Neural crest cell (in vitro differentiated cells): ENCODE measurements at regions not wholly inside any gene's neighbourhood (a gene's known extent, or its start where the extent isn't known, plus 50 kb on each side); places are given as distances from the start of the nearest gene placed in this dataset.

Experiments used
- DNase-seq: peaks from one replicate; pipeline ENCODE4 v3.0.0; 2021; ENCODE audit warnings: low read depth, mixed read lengths, low spot score
- H3K27ac Mint-ChIP-seq: one replicate; pipeline ENCODE4 v1.8.0; 2021; ENCODE audit warnings: mild to moderate bottlenecking, mixed read lengths; ENCODE audit not compliant: unreplicated experiment
- H3K27me3 Mint-ChIP-seq: 2 replicates; pipeline ENCODE4 v1.8.0; 2021; ENCODE audit warnings: low read depth, mild to moderate bottlenecking, mixed read lengths
- H3K36me3 Mint-ChIP-seq: 2 replicates; pipeline ENCODE4 v1.8.0; 2021; ENCODE audit warnings: low read depth, mild to moderate bottlenecking, mixed read lengths
- H3K4me1 Mint-ChIP-seq: 2 replicates; pipeline ENCODE4 v1.8.0; 2021; ENCODE audit warnings: mixed read lengths
- H3K4me3 Mint-ChIP-seq: one replicate; pipeline ENCODE4 v1.8.0; 2021; ENCODE audit warnings: mild to moderate bottlenecking, mixed read lengths
- H3K9me3 Mint-ChIP-seq: 2 replicates; pipeline ENCODE4 v1.8.0; 2021; ENCODE audit warnings: mixed read lengths
- CTCF ChIP-seq: fragments of 200-600 bp; sonication (generic); conservative IDR thresholded peaks from 2 replicates; pipeline ENCODE4 v1.5.0; 2021; ENCODE audit warnings: antibody characterized with exemption, mild to moderate bottlenecking

- no peak overlapping the region for H3K4me3 Mint-ChIP-seq
- peaks cover 36% of the 10 kb centered on the region for H3K27me3 Mint-ChIP-seq
- no peak overlapping the region for H3K27ac Mint-ChIP-seq
- peaks cover 7% of the 10 kb centered on the region for H3K9me3 Mint-ChIP-seq
- peaks cover 12% of the 10 kb centered on the region for H3K4me1 Mint-ChIP-seq
- no peak for DNase-seq
- peaks cover 2% of the 10 kb centered on the region for H3K36me3 Mint-ChIP-seq
- no peak for TF ChIP-seq CTCF
Measured at GRCh38 chr16:9682320-9682719, 499.9 kb downstream of the GRIN2A start.

DNA sequence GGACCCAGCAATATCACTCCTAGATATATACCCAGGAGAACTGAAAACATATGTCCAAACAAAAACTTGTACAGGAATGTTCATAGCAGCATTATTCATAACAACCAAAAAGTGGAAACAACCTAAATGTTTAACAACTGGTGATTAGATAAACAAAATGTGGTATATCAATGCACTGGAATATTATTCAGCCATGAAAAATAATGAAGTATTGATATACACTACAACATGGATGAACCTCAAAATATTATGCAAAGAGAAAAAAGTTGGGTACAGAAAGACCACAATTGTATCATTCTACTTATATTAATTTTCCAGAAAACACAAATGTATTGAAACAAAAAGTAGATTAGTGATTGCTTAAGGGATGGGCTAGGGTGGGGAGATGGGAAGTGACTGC is 498.6 kb downstream of the GRIN2A start:
- Mint-ChIP-seq H3K36me3 (peaks cover 2% of the 10 kb centered on the region), H3K9me3 (peaks cover 7% of the 10 kb centered on the region), H3K27ac (no peak overlapping the region), H3K27me3 (peaks cover 29% of the 10 kb centered on the region), H3K4me3 (no peak overlapping the region), H3K4me1 (peaks cover 10% of the 10 kb centered on the region)
- DNase-seq = no peak
- TF ChIP-seq CTCF = no peak

GRCh38 chr16:9687737-9688319 is 494.4 kb downstream of the GRIN2A start:
- Mint-ChIP-seq H3K4me3 (no peak overlapping the region), H3K27ac (no peak overlapping the region), H3K36me3 (peaks cover 2% of the 10 kb centered on the region), H3K27me3 (peaks cover 11% of the 10 kb centered on the region), H3K9me3 (peaks cover 7% of the 10 kb centered on the region), H3K4me1 (no peaks in the 10 kb centered on the region)
- no peak for DNase-seq
- TF ChIP-seq CTCF = no peak

DNA sequence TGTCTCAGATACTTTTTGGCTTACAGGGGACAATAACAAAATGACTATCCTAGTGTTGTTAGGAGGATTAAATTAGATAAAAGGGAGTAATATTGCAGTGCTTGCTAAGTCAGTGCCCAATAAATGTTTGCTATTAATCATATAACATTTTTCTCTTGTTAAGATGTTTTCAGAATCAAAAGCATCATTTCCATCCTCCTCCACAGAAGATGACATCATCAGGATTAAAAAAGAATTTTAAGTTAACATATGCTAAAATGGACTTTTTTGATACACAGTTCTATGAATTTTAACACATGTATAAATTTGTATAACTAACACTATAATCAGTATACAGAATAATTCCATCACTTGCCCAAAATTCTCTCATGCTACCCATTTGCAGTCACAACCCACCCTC is 492.6 kb downstream of the GRIN2A start:
- no peaks in the 10 kb centered on the region for H3K36me3 Mint-ChIP-seq
- DNase-seq = no peak
- H3K9me3 Mint-ChIP-seq = no peaks in the 10 kb centered on the region
- H3K27ac Mint-ChIP-seq = no peak overlapping the region
- H3K4me1 Mint-ChIP-seq = no peaks in the 10 kb centered on the region
- no peak overlapping the region for H3K4me3 Mint-ChIP-seq
- TF ChIP-seq CTCF = no peak
- H3K27me3 Mint-ChIP-seq = peaks cover 15% of the 10 kb centered on the region

DNA sequence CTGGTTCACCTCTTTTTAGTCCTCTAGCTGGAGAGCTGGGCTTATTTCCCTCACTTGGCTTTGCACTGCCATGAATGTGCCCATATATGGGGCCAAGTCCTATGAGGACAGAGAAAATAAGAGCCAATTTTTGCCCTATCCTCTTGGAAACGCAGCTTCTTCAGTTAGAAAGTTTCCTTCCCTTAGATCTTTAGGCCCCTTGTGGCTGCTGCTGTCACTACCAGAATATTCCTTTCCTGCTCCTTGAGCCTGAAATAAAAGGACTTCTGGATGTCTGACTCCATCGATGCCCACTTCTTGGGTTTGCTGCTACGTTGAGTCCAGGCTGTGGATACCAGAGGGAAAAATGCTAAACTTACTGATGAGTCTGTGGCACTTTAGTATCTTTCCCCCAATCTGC is 487.1 kb downstream of the GRIN2A start:
- Mint-ChIP-seq H3K36me3 (no peaks in the 10 kb centered on the region), H3K4me3 (no peak overlapping the region), H3K4me1 (no peaks in the 10 kb centered on the region), H3K9me3 (no peaks in the 10 kb centered on the region), H3K27ac (no peak overlapping the region), H3K27me3 (peaks cover 13% of the 10 kb centered on the region)
- no peak for DNase-seq
- peak; percentile 35 for TF ChIP-seq CTCF
